Stimulated activated CD8-positive, alpha-beta memory T cell treated with anti-CD3 and anti-CD28 coated beads, Interleukin-4, amount 100 ng/mL, for 1 hour (primary cell): ENCODE measurements at regions not wholly inside any gene's neighbourhood (a gene's known extent, or its start where the extent isn't known, plus 50 kb on each side); places are given as distances from the start of the nearest gene placed in this dataset.
"Not testable (repeated sequence)": the region's sequence is repeated elsewhere in the genome, so short reads cannot be mapped to it uniquely, and the experiment has no call there.

ENCODE experiments used
- DNase-seq, 2 donors: peaks; one replicate each; pipeline ENCODE4 v3.0.0-alpha.2; 2020; ENCODE audit warnings: low read depth in 2 of 2, low spot score in 1 of 2

GRCh38 chr6:137707590-137708360, 159.3 kb upstream of the TNFAIP3 start:
- peak; percentile 50 to 65 for DNase-seq

- DNase-seq = no peak
Observed at GRCh38 chr6:137708481-137708880, 158.6 kb upstream of the TNFAIP3 start.

GRCh38 chr6:137709424-137710236, 157.4 kb upstream of the TNFAIP3 start:
- no peak for DNase-seq

GRCh38 chr6:137711972-137712371, 155.1 kb upstream of the TNFAIP3 start:
- no peak for DNase-seq

GRCh38 chr6:137712587-137712986, 154.5 kb upstream of the TNFAIP3 start:
- no peak for DNase-seq

- DNase-seq = no peak
Observed at GRCh38 chr6:137715589-137716045, 151.4 kb upstream of the TNFAIP3 start.

GRCh38 chr6:137717074-137718073, 149.7 kb upstream of the TNFAIP3 start:
- DNase-seq = peak; percentile 28 to 57

- DNase-seq = not testable (repeated sequence)
Observed at GRCh38 chr6:137718903-137719302, 148.2 kb upstream of the TNFAIP3 start.

- no peak for DNase-seq
Observed at GRCh38 chr6:137722749-137723272, 144.2 kb upstream of the TNFAIP3 start.

- no peak for DNase-seq
Observed at GRCh38 chr6:137723273-137724017, 143.6 kb upstream of the TNFAIP3 start.

GRCh38 chr6:137724018-137724403, 143.0 kb upstream of the TNFAIP3 start:
- no peak for DNase-seq

GRCh38 chr6:137724495-137725211, 142.4 kb upstream of the TNFAIP3 start:
- DNase-seq = no peak

- no peak for DNase-seq
Observed at GRCh38 chr6:137725949-137726348, 141.1 kb upstream of the TNFAIP3 start.

GRCh38 chr6:137726582-137726981, 140.5 kb upstream of the TNFAIP3 start:
- no peak for DNase-seq

- DNase-seq = no peak
Observed at GRCh38 chr6:137727216-137727765, 139.8 kb upstream of the TNFAIP3 start.

- DNase-seq = no peak
Observed at GRCh38 chr6:137728386-137729349, 138.4 kb upstream of the TNFAIP3 start.

- no peak for DNase-seq
Observed at GRCh38 chr6:137729866-137730629, 137.0 kb upstream of the TNFAIP3 start.
